AG09319 (cell line): ENCODE measurements at regions not wholly inside any gene's neighbourhood (a gene's known extent, or its start where the extent isn't known, plus 50 kb on each side); places are given as distances from the start of the nearest gene placed in this dataset.

Source experiments
- DNase-seq: peaks from one replicate; pipeline ENCODE4 v3.0.0-alpha.2; 2010; ENCODE audit warnings: low read depth; ENCODE audit errors: extremely low read depth
- TF ChIP-seq, protein P1 (sequence below): IDR thresholded peaks from 2 replicates; pipeline ENCODE4 v1.5.1; 2011; ENCODE audit warnings: low read depth, mild to moderate bottlenecking, inconsistent platforms, low read length, moderate library complexity

GRCh38 chr2:235320326-235320725 lies 173.5 kb upstream of the AGAP1 start:
- TF ChIP-seq, protein P1, sequence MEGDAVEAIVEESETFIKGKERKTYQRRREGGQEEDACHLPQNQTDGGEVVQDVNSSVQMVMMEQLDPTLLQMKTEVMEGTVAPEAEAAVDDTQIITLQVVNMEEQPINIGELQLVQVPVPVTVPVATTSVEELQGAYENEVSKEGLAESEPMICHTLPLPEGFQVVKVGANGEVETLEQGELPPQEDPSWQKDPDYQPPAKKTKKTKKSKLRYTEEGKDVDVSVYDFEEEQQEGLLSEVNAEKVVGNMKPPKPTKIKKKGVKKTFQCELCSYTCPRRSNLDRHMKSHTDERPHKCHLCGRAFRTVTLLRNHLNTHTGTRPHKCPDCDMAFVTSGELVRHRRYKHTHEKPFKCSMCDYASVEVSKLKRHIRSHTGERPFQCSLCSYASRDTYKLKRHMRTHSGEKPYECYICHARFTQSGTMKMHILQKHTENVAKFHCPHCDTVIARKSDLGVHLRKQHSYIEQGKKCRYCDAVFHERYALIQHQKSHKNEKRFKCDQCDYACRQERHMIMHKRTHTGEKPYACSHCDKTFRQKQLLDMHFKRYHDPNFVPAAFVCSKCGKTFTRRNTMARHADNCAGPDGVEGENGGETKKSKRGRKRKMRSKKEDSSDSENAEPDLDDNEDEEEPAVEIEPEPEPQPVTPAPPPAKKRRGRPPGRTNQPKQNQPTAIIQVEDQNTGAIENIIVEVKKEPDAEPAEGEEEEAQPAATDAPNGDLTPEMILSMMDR: no peak
- no peak for DNase-seq

- TF ChIP-seq, protein P1: no peak
- no peak for DNase-seq
These were observed 169.5 kb upstream of the AGAP1 start for GRCh38 chr2:235324324-235324723.

DNA sequence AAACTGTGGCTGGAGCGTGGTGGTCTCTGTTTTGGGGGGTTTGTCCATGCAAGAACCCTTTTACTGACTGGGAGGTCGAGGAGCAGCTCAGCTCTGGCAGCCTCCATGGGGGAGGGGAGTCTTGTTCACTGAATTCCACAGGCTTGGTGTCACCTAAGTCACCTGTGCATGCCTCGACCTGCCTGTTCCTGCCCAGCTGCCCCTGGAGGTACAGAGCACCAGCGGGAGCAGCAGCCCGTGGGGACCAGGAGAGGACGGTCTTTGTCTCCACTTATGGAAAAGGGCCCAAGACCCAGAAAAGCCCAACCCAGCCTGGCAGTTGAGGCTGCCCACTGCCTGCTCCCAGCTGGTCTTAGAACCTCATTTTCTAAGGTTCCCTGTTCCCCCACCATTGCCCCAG lies 168.7 kb upstream of the AGAP1 start:
- TF ChIP-seq, protein P1: no peak
- no peak for DNase-seq

GRCh38 chr2:235328991-235329390 lies 164.9 kb upstream of the AGAP1 start:
- TF ChIP-seq, protein P1: no peak
- DNase-seq: no peak

GRCh38 chr2:235330775-235331451 lies 162.9 kb upstream of the AGAP1 start:
- TF ChIP-seq, protein P1: no peak
- peak; percentile 62 for DNase-seq

GRCh38 chr2:235332240-235332890 lies 161.5 kb upstream of the AGAP1 start:
- no peak for DNase-seq
- TF ChIP-seq, protein P1: no peak

DNA sequence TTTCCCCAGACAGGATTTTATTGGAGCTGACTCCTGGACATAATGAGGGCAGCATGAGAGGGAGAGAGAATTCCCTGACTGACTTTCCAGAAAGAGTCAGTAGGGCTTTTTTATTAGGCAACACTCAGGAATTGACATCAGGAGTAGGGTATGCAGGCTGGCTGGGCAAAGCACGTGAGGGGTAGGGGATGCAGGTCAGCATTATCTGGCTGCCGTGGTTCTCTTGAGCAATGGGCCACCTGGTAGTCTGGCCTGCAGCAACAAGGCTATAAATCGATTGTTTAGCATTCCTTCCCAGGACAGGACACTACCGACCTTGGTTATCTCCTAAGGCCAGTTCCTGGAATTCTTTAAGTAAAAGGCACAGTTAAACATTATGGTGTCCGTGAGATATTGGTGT lies 160.8 kb upstream of the AGAP1 start:
- no peak for DNase-seq
- TF ChIP-seq, protein P1: no peak
